ENCODE measurements at regions not wholly inside any gene's neighbourhood (a gene's known extent, or its start where the extent isn't known, plus 50 kb on each side); places are given as distances from the start of the nearest gene placed in this dataset.
"Not testable (repeated sequence)": the region's sequence is repeated elsewhere in the genome, so short reads cannot be mapped to it uniquely, and the experiment has no call there.

DNA sequence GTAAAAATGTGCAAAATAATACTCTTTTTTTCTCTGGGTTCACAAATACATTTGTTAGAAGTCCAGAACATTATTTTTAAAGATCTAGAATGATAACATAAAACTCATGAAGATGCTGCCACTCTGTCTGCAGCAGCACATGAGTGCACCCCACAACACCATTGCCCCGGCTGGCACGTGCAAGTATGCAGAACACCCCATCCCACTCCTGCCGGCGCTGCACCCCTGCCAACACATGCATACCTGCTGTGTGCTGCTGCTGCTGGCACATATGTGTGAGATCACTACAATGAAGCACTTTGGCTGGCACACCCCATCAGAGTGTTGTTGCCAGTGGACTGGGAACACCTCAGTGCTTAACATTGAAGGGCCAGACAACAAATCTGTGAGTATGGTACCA lies 129.1 kb downstream of the CCT8L2 start:
- H3K36me3 ChIP-seq; H3K4me1 ChIP-seq; H3K4me3 ChIP-seq; DNase-seq; H3K27me3 ChIP-seq (replicated peaks in 1 of 7); H3K27ac ChIP-seq; H3K9me3 ChIP-seq; intact Hi-C loops (cut with DNase I; ENCODE audit: low total_unique reads): not testable (repeated sequence)
- WGBS, 5 donors = 76 to 93% (median 89%) methylated on average over 4 of the region's 4 CpGs

DNA sequence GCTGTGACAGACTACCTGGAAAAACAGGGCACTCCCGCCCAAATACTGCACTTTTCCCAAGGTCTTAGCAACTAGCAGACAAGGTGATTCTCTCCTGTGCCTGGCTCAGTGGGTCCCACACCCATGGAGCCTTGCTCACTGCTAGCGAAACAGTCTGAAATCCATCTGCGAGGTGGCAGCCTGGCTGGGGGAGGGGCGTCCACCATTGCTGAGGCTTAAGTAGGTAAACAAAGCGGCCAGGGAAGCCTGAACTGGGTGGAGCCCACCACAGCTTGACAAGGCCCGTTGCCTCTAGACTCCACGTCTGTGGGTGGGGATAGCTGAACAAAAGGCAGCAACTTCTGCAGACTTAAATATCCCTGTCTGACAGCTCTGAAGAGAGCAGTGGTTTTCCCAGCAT lies 145.2 kb downstream of the CCT8L2 start:
- WGBS, 5 donors = 48 to 68% (median 58%) methylated on average over 6 to 7 of the region's 7 CpGs
- intact Hi-C loops (cut with DNase I; ENCODE audit: low total_unique reads) = not testable (repeated sequence)

DNA sequence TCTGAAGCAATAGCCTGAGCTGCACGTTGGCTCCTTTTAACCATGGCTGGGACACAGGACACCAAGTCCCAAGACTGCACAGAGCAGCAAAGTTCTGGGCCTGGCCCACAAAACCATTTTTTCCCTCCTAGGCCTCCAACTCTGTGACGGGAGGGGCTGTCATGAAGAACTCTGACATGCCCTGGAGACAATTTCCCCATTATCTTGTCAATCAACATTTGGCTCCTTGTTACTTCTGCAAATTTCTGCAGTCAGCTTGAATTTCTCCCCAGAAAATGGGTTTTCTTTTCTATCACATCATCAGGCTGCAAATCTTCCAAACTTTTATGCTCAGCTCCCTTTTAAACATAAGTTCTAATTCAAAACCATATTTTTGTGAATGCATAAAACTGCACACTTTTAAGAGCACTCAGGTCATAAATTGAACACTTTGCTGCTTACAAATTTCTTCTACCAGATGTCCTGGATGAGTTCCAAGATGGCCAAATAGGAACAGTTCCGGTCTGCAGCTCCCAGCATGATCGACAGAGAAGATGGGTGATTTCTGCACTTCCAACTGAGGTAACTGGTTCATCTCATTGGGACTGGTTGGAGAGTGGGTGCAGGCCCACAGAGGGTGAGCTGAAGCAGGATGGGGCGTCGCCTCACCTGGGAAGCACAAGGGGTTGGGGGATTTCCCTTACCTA lies 145.7 kb downstream of the CCT8L2 start:
- H3K4me3 ChIP-seq = not testable (repeated sequence)

More for the DNA sequence above, 145.2 kb downstream of the CCT8L2 start:
- not testable (repeated sequence) for H3K4me1 ChIP-seq; H3K27ac ChIP-seq; DNase-seq; H3K27me3 ChIP-seq (replicated peaks in 1 of 7); H3K4me3 ChIP-seq; H3K36me3 ChIP-seq
- peaks cover 0 to 32% (median 4%) of the 10 kb centered on the region in 8 donors for H3K9me3 ChIP-seq

DNA sequence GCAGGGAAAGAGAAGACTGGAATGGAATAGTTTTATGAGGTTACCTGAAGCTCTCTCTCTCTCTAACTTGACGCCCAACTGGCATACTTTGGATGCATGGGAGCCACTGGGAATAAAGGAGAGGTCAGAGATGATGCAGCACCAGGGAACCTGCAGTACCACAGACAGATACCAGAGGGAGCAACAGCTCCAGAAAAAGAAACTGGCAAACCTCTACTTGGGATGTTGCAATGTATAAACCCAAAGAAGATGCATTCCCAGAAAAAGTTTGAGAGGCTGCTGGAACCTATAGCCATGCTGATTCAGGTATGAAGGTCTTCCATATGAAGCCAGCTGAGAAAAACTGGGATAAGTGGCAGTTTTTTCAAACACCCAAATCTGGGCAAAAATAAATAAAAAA lies 151.6 kb downstream of the CCT8L2 start:
- H3K9me3 ChIP-seq; H3K27ac ChIP-seq; H3K27me3 ChIP-seq (replicated peaks in 1 of 7); DNase-seq; intact Hi-C loops (cut with DNase I; ENCODE audit: low total_unique reads); H3K36me3 ChIP-seq; H3K4me1 ChIP-seq; H3K4me3 ChIP-seq: not testable (repeated sequence)
- 0 to 24% (median 15%) methylated on average over 1 of the region's 1 CpG for WGBS, 5 donors
- TF ChIP-seq, protein P1, sequence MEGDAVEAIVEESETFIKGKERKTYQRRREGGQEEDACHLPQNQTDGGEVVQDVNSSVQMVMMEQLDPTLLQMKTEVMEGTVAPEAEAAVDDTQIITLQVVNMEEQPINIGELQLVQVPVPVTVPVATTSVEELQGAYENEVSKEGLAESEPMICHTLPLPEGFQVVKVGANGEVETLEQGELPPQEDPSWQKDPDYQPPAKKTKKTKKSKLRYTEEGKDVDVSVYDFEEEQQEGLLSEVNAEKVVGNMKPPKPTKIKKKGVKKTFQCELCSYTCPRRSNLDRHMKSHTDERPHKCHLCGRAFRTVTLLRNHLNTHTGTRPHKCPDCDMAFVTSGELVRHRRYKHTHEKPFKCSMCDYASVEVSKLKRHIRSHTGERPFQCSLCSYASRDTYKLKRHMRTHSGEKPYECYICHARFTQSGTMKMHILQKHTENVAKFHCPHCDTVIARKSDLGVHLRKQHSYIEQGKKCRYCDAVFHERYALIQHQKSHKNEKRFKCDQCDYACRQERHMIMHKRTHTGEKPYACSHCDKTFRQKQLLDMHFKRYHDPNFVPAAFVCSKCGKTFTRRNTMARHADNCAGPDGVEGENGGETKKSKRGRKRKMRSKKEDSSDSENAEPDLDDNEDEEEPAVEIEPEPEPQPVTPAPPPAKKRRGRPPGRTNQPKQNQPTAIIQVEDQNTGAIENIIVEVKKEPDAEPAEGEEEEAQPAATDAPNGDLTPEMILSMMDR (IDR thresholded peaks at IDR 0.05 in 8 of 11, conservative IDR thresholded peaks at IDR 0.05 in 3 of 11) = peak in 5 of 11 experiments; percentile 14 to 28 (median 24)

More for the DNA sequence above, 145.7 kb downstream of the CCT8L2 start:
- H3K4me1 ChIP-seq; DNase-seq; H3K27me3 ChIP-seq (replicated peaks in 1 of 7); H3K27ac ChIP-seq; H3K36me3 ChIP-seq; intact Hi-C loops (cut with DNase I; ENCODE audit: low total_unique reads): not testable (repeated sequence)
- peaks cover 0 to 30% (median 3%) of the 10 kb centered on the region in 8 donors for H3K9me3 ChIP-seq
- WGBS, 5 donors = 62 to 74% (median 66%) methylated on average over 6 of the region's 6 CpGs

DNA sequence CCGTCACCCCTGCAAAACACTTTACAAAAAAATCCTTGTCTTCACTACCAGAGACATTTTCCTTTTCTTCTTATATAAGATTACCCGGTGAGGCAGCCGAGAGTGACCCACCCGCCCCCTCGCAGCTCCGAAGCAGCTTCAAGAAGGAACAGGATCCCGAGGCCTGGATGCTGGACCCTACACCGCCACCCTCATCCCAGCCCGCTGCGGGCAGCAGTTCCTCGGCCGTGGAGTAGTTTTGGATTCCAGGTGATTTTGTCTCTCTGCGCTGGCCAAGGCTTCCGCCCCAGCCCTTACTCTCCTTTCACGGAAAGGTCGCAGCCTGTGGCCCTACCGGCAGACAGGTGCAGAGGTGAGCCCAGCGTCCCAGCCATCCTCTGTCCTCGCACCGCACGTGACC lies 169.1 kb downstream of the CCT8L2 start:
- DNase-seq; H3K4me3 ChIP-seq; H3K27me3 ChIP-seq (replicated peaks in 1 of 7); intact Hi-C loops (cut with DNase I; ENCODE audit: low total_unique reads); H3K36me3 ChIP-seq; H3K27ac ChIP-seq; H3K4me1 ChIP-seq: not testable (repeated sequence)
- H3K9me3 ChIP-seq = peaks cover 0 to 13% (median 0%) of the 10 kb centered on the region in 8 donors
- WGBS, 5 donors = 73 to 84% (median 84%) methylated on average over 21 of the region's 21 CpGs

DNA sequence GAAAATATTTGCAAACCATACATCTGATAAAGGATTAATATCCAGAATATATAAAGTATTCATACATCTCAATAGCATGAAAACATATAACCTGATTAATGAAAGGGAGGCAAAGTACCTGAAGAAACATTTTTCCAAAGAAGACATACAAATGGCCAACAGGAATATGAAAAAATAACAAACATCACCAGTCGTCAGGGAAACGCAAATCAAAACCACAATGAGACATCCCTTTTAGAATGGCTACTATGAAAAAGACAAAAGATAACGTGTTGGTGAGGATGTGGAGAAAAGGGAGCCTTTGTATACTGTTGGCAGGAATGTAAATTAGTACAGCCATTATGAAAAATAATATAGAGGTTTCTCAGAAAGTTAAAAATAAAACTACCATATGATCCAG lies 175.1 kb downstream of the CCT8L2 start:
- H3K36me3 ChIP-seq; DNase-seq; H3K9me3 ChIP-seq; H3K27me3 ChIP-seq (replicated peaks in 1 of 7); H3K4me1 ChIP-seq; H3K4me3 ChIP-seq; intact Hi-C loops (cut with DNase I; ENCODE audit: low total_unique reads); H3K27ac ChIP-seq: not testable (repeated sequence)
- WGBS, 5 donors = 47 to 60% (median 52%) methylated on average over 3 of the region's 3 CpGs

DNA sequence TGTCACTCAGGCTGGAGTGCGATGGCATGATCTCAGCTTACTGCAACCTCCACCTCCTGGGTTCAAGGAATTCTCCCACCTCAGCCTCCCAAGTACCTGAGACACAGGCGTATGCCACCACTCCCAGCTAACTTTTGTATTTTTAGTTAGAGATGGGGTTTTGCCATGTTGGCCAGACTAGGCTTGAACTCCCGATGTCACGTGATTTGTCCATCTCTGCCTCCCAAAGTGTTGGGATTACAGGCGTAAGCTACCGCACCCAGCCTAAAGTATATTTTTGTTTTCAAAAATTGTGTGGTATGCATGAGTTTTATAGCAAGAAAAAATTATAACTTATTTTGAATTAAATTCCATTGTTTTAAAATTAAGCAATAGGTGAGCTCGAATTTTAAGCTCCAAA lies 188.0 kb downstream of the CCT8L2 start:
- 79 to 84% (median 80%) methylated on average over 6 to 7 of the region's 7 CpGs for WGBS, 5 donors
- H3K9me3 ChIP-seq = peaks cover 0 to 11% (median 0%) of the 10 kb centered on the region in 8 donors
- DNase-seq; H3K4me3 ChIP-seq; H3K27me3 ChIP-seq (replicated peaks in 1 of 7); H3K36me3 ChIP-seq; H3K27ac ChIP-seq; intact Hi-C loops (cut with DNase I; ENCODE audit: low total_unique reads); H3K4me1 ChIP-seq: not testable (repeated sequence)

DNA sequence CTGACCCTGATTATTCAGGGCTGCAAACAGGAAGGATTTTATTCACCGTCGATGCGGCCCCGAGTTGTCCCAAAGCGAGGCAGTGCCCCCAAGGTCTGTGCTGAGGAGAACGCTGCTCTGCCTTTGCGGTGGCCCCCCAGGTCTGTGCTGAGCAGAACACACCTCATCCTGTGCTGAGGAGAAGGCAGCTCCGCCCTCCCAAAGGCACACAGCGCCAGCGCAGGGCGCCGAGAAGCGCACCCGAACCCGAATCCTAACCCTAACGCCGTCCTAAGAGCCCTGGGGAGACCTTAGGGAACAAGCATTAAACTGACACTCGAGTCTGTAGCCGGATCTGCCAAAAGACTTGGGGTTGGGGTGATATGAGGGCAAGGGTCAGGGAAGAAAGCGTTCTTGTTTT lies 188.9 kb downstream of the CCT8L2 start:
- 62 to 85% (median 72%) methylated on average over 19 to 20 of the region's 20 CpGs for WGBS, 5 donors
- H3K4me3 ChIP-seq; H3K36me3 ChIP-seq; DNase-seq; intact Hi-C loops (cut with DNase I; ENCODE audit: low total_unique reads); H3K27ac ChIP-seq; H3K4me1 ChIP-seq; H3K27me3 ChIP-seq (replicated peaks in 1 of 7): not testable (repeated sequence)
- H3K9me3 ChIP-seq = peaks cover 0 to 11% (median 0%) of the 10 kb centered on the region in 8 donors

DNA sequence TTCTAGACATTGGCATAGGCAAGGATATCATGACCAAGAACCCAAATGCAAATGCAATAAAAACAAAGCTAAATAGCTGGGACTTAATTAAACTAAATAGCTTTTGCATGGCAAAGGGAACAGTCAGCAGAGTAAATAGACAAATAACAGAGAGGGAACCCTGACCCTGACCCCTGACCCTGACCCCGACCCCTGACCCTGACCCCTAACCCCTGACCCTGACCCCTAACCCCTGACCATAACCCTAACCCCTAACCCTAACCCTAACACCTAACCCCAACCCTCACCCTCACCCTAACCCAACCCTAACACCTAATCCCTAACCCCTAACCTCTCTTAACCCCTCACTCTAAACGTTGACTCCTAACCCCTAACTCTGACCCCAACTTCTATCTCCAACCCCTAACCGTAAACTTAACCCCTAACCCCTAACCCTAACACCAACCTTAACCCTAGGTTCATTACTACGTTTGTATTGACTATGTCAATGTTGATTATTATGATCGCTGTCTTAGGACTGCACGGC lies 189.7 kb downstream of the CCT8L2 start:
- H3K27ac ChIP-seq; H3K36me3 ChIP-seq; H3K27me3 ChIP-seq (replicated peaks in 1 of 7); H3K4me3 ChIP-seq; DNase-seq; intact Hi-C loops (cut with DNase I; ENCODE audit: low total_unique reads); H3K4me1 ChIP-seq: not testable (repeated sequence)
- peaks cover 0 to 11% (median 0%) of the 10 kb centered on the region in 8 donors for H3K9me3 ChIP-seq
- 48 to 55% (median 53%) methylated on average over 6 of the region's 6 CpGs for WGBS, 5 donors

DNA sequence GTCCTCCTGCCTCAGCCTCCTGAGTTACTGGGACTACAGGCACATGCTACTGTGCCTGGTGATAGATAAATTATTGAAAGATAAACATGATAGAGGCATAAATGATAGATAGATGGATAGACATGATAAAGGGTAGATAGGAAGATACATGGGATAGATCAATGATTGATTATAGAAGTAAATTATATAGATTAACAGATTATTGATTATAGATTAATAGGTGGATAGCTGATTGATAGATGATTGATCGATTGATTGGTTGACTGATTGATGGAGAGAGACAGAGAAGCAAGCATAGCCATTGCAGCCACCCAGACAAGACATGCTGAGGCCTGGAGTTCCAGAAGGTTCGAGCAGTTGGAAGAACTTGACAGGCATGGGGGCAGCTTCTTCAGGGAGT lies 199.1 kb downstream of the CCT8L2 start:
- H3K4me3 ChIP-seq; DNase-seq; H3K36me3 ChIP-seq; H3K4me1 ChIP-seq; H3K27ac ChIP-seq; intact Hi-C loops (cut with DNase I; ENCODE audit: low total_unique reads): not testable (repeated sequence)
- peaks cover 0 to 14% (median 0%) of the 10 kb centered on the region in 7 donors for H3K27me3 ChIP-seq (replicated peaks in 1 of 7)
- H3K9me3 ChIP-seq = peaks cover 0 to 31% (median 0%) of the 10 kb centered on the region in 8 donors
- 58 to 74% (median 66%) methylated on average over 2 of the region's 2 CpGs for WGBS, 5 donors

Measured in spleen (tissue), 11 donors.